T-helper 1 cell treated with Interleukin-12 subunit alpha and Interleukin-12 subunit beta and Interleukin-4 antibody, amounts not matched to agents 30 μg/mL and 1 μg/mL, for 36 hours (primary cell): ENCODE measurements at regions not wholly inside any gene's neighbourhood (a gene's known extent, or its start where the extent isn't known, plus 50 kb on each side); places are given as distances from the start of the nearest gene placed in this dataset.

ENCODE experiments used
- H3K27ac Mint-ChIP-seq: one replicate; pipeline ENCODE4 v1.8.0; 2021; ENCODE audit warnings: mild to moderate bottlenecking, mixed read lengths
- H3K27me3 Mint-ChIP-seq: one replicate; pipeline ENCODE4 v1.8.0; 2021; ENCODE audit warnings: low read depth, mixed read lengths
- H3K36me3 Mint-ChIP-seq: one replicate; pipeline ENCODE4 v1.8.0; 2021; ENCODE audit warnings: low read depth, mixed read lengths
- H3K4me1 Mint-ChIP-seq: one replicate; pipeline ENCODE4 v1.8.0; 2021; ENCODE audit warnings: low read depth, mixed read lengths
- H3K4me3 Mint-ChIP-seq: one replicate; pipeline ENCODE4 v1.8.0; 2021; ENCODE audit warnings: mild to moderate bottlenecking, moderate library complexity, mixed read lengths
- H3K9me3 Mint-ChIP-seq: one replicate; pipeline ENCODE4 v1.8.0; 2021; ENCODE audit warnings: mixed read lengths

GRCh38 chr13:29713839-29714238 lies 118.4 kb upstream of the SLC7A1 start:
- Mint-ChIP-seq H3K4me1 (peaks cover 5% of the 10 kb centered on the region), H3K27me3 (peaks cover 21% of the 10 kb centered on the region), H3K36me3 (no peaks in the 10 kb centered on the region), H3K27ac (no peak overlapping the region), H3K9me3 (peaks cover 3% of the 10 kb centered on the region), H3K4me3 (no peak overlapping the region)

DNA sequence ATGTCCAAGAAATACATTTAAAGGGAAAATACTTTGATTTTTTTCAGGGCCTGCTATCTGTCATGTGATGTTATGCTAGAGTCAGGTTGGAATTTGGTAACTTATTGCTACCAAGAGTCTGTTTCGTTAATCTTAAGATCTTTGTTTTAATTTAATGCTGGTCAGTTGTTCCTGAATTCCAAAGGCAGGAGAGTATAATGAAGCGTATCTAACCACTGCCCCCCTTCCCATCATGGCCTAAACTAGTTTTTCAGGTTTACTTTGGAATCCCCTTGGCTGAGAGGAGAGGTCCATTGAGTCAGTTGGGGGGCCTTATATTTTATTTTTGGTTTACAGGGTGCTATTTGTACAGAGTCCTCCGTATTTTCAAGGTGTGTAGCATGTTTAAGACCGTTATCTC lies 116.3 kb upstream of the SLC7A1 start:
- peaks cover 21% of the 10 kb centered on the region for H3K27me3 Mint-ChIP-seq
- H3K9me3 Mint-ChIP-seq, result peaks cover 3% of the 10 kb centered on the region
- H3K27ac Mint-ChIP-seq, result no peak overlapping the region
- no peak overlapping the region for H3K4me3 Mint-ChIP-seq
- H3K4me1 Mint-ChIP-seq, result peaks cover 3% of the 10 kb centered on the region
- no peaks in the 10 kb centered on the region for H3K36me3 Mint-ChIP-seq

DNA sequence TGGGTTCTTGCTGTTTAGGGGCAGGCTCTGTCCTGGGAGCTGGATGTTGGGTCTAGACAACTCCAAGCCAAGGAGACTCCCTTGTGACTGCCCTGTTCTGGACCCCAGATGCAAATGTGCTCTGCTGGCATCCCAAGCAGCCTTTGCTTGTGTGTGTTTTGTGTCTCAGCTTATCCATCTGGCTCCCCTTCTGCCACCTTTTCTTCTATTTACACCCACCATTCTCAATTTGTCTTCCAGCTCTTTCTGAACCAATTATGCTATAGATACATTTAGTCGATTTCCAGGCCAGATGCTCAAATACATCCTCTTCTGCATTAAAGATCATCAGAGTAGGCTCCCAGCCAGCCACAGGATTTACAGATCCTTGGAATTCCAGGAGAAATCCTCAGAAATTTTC lies 115.0 kb upstream of the SLC7A1 start:
- Mint-ChIP-seq H3K4me3 (no peak overlapping the region), H3K27ac (no peak overlapping the region), H3K4me1 (no peaks in the 10 kb centered on the region), H3K36me3 (no peaks in the 10 kb centered on the region), H3K9me3 (peaks cover 3% of the 10 kb centered on the region), H3K27me3 (peaks cover 15% of the 10 kb centered on the region)

DNA sequence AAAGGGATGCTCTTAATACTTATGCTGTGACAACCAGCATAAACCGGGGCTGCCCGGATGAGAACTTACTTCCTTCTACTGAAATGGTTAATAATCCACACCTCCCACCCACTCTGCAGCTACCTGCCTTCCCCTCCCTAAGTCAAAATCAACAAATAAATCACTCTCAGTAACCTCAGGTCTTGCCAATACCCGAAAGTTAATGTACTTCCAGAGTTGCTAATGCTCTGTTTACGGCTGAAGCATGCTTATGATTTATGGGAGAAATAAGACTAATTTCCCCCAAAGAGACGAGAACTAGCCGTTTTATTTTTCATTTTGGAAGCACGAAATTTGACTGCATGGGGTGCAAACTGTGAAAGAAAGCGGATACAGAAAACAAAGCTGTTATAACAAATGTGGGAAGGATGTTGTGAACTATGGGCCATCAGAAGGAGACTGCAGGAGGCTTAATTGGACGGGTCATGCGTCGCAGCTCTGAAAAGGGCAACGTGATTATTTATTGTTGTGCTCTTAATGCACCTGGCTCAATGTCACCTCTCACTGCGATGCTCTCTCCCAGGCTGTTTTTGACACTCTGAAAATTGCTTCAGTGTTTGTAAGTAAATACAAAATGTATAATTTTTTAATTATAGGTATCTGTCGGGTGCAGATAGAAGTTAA lies 114.0 kb upstream of the SLC7A1 start:
- Mint-ChIP-seq H3K4me3 (no peak overlapping the region), H3K4me1 (no peaks in the 10 kb centered on the region), H3K27ac (no peak overlapping the region), H3K36me3 (no peaks in the 10 kb centered on the region), H3K27me3 (peaks cover 15% of the 10 kb centered on the region), H3K9me3 (peaks cover 3% of the 10 kb centered on the region)

GRCh38 chr13:29707876-29708543 lies 112.5 kb upstream of the SLC7A1 start:
- H3K9me3 Mint-ChIP-seq, result peaks cover 3% of the 10 kb centered on the region
- H3K4me1 Mint-ChIP-seq, result no peaks in the 10 kb centered on the region
- H3K36me3 Mint-ChIP-seq, result no peaks in the 10 kb centered on the region
- no peak overlapping the region for H3K4me3 Mint-ChIP-seq
- no peak overlapping the region for H3K27ac Mint-ChIP-seq
- H3K27me3 Mint-ChIP-seq, result peaks cover 28% of the 10 kb centered on the region

DNA sequence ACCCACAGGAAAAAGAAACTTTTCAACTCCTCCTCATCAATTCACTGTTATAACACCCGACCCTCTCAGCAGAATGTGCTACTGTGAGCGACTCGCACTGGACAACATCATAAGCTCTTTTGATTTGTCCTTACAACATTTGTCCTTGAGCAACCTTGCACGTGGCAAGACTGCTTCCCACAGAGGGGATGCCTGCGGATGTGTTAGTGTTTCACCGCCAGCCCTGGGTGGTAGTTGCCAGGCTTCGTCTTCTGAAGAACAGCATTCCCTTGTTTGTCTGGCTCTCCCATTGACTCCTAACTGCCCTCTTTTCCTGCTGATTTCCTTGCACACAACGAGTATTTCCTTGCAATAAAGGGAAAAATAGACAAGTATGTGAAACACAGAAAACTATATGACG lies 111.4 kb upstream of the SLC7A1 start:
- no peak overlapping the region for H3K27ac Mint-ChIP-seq
- no peaks in the 10 kb centered on the region for H3K4me1 Mint-ChIP-seq
- H3K9me3 Mint-ChIP-seq, result no peaks in the 10 kb centered on the region
- H3K4me3 Mint-ChIP-seq, result no peak overlapping the region
- no peaks in the 10 kb centered on the region for H3K36me3 Mint-ChIP-seq
- H3K27me3 Mint-ChIP-seq, result peaks cover 29% of the 10 kb centered on the region

- Mint-ChIP-seq H3K36me3 (no peaks in the 10 kb centered on the region), H3K27ac (no peak overlapping the region), H3K4me3 (no peak overlapping the region)
These were observed 109.2 kb upstream of the SLC7A1 start for GRCh38 chr13:29704648-29705047.

DNA sequence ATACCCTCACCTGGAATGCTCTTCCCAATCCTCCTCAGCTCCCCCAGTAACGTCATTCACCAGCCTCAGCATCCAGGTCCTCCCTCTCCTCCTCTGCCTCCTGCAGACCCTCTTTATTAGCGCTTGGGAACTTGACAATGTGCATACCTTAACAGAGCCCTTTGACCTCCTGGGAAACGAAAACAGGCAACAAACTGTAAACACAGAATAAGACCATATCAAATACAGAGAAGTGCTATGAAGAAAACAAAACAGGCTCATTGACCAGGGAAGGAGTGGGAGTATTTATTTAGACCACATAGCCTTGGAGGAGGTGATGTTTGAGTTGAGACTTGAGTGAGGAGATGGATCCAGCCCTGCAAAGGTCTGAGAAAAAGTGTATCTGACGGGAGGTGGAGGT lies 107.9 kb upstream of the SLC7A1 start:
- no peaks in the 10 kb centered on the region for H3K9me3 Mint-ChIP-seq
- no peaks in the 10 kb centered on the region for H3K4me1 Mint-ChIP-seq
- peaks cover 46% of the 10 kb centered on the region for H3K27me3 Mint-ChIP-seq
- no peak overlapping the region for H3K27ac Mint-ChIP-seq
- H3K4me3 Mint-ChIP-seq, result no peak overlapping the region
- H3K36me3 Mint-ChIP-seq, result no peaks in the 10 kb centered on the region

More at GRCh38 chr13:29704648-29705047, 109.2 kb upstream of the SLC7A1 start:
- Mint-ChIP-seq H3K9me3 (no peaks in the 10 kb centered on the region), H3K4me1 (no peaks in the 10 kb centered on the region), H3K27me3 (peaks cover 45% of the 10 kb centered on the region)

GRCh38 chr13:29702912-29703351 lies 107.4 kb upstream of the SLC7A1 start:
- no peaks in the 10 kb centered on the region for H3K4me1 Mint-ChIP-seq
- H3K27ac Mint-ChIP-seq, result no peak overlapping the region
- no peak overlapping the region for H3K4me3 Mint-ChIP-seq
- peaks cover 44% of the 10 kb centered on the region for H3K27me3 Mint-ChIP-seq
- H3K9me3 Mint-ChIP-seq, result no peaks in the 10 kb centered on the region
- H3K36me3 Mint-ChIP-seq, result no peaks in the 10 kb centered on the region

DNA sequence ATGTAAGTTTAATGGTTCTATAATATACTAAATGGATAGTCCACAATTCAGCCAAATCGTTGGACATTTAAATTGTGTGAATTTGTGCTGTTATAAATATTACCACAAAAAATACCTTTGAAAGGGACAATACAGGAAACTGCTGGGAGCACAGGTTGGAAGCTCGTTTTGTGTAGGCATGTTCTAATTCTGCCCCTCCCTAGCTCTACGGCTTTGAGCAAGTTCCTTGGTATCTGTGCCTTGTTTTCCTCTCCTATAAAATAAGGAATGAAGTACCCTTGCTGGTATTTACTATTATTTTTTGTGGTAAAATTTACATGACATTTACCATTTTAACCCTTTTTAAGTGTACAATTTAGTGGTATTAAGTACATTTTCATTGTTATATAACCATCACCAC lies 102.6 kb upstream of the SLC7A1 start:
- H3K27ac Mint-ChIP-seq, result no peak overlapping the region
- H3K4me1 Mint-ChIP-seq, result no peaks in the 10 kb centered on the region
- no peaks in the 10 kb centered on the region for H3K9me3 Mint-ChIP-seq
- no peaks in the 10 kb centered on the region for H3K36me3 Mint-ChIP-seq
- H3K4me3 Mint-ChIP-seq, result no peak overlapping the region
- H3K27me3 Mint-ChIP-seq, result peaks cover 39% of the 10 kb centered on the region

DNA sequence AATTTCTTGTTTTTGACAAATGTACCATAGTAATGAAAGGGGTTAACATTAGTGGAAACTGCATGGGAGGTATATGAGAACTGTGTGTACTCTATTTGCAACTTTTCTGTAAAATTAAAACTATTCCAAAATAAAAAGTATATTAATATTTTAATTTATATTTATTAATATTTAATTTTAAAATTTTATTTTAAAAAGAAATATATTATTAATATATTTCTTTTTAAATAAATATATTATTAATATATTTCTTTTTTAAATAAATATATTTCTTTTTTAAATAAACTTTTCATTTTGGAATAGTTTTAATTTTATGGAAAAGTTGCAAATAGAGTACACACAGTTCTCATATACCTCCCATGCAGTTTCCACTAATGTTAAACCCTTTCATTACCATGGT lies 101.1 kb upstream of the SLC7A1 start:
- peaks cover 34% of the 10 kb centered on the region for H3K27me3 Mint-ChIP-seq
- no peak overlapping the region for H3K4me3 Mint-ChIP-seq
- no peak overlapping the region for H3K27ac Mint-ChIP-seq
- H3K9me3 Mint-ChIP-seq, result no peaks in the 10 kb centered on the region
- no peaks in the 10 kb centered on the region for H3K4me1 Mint-ChIP-seq
- H3K36me3 Mint-ChIP-seq, result no peaks in the 10 kb centered on the region

DNA sequence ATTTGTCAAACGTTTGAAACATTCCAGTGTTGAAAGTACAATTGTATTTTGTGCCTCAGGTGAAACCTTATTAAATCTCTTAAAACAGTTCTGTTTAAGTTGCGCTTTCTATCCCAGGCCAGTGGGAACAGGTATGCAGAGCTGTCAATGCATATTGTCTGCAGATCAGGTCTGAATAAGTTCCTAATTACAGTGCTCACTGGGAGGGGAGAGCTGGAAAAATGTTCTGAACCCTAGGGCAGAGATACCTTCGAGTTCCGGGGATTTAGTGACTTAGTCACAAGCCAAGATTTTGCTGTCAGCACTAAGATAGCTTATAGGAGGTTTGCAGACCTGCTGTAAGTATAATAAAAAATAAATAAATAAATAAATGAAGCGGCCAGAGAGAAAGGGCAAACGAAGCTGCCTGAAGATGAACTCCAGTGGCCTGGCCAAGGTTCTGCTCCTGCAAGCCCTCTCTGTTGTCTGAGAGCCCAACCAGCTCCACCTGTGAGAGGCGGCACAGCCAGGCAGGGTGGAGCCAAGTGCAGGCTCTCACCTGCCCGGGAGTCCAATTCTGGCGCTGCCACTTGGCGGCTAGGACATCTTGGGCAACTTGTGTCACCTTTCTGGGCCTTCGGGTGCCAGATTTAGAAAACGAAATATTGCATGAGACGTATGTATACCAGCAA lies 97.9 kb upstream of the SLC7A1 start:
- Mint-ChIP-seq H3K9me3 (no peaks in the 10 kb centered on the region), H3K4me1 (no peaks in the 10 kb centered on the region), H3K36me3 (no peaks in the 10 kb centered on the region), H3K4me3 (no peak overlapping the region), H3K27me3 (peaks cover 27% of the 10 kb centered on the region), H3K27ac (no peak overlapping the region)

DNA sequence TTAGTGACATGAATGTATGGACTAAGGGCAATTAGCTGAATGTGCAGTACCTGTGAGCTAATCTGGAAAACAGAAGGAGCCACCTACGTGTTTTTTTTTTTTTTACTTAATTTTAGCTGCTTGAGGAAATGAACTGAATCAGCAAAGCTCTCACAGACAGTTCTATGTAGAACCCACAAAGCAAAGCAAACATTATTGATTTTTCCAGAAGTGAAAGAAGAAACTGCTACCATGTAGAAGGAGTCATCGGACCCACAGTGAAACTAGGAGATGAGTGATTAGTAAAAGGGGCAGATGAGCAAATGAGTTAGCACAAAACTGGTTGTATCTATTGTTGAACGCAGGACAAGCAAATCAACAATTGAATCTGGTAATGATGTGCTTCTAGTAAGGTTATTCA lies 94.1 kb upstream of the SLC7A1 start:
- no peaks in the 10 kb centered on the region for H3K36me3 Mint-ChIP-seq
- no peaks in the 10 kb centered on the region for H3K4me1 Mint-ChIP-seq
- H3K9me3 Mint-ChIP-seq, result no peaks in the 10 kb centered on the region
- H3K27me3 Mint-ChIP-seq, result peaks cover 19% of the 10 kb centered on the region
- H3K27ac Mint-ChIP-seq, result no peak overlapping the region
- H3K4me3 Mint-ChIP-seq, result no peak overlapping the region

DNA sequence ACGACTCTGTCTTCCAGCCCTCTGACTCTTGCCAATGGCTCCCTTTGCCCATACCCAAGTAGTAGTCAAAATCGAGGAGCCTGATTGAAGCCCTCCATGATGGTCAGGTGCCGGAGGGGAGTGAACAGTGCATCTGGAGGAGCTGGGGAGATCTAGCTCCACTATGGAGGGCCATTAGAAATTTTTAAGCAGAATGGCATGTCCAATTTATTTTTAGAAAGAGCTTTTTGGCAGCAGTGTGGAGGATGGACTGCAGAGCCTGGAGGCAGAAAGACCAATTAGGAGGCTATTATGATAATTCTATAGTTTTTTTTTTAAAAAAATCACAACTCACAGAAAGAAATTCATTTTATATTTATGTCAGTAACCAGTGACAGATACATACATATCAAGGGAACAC lies 92.7 kb upstream of the SLC7A1 start:
- H3K9me3 Mint-ChIP-seq, result no peaks in the 10 kb centered on the region
- H3K4me1 Mint-ChIP-seq, result no peaks in the 10 kb centered on the region
- H3K36me3 Mint-ChIP-seq, result no peaks in the 10 kb centered on the region
- H3K27ac Mint-ChIP-seq, result no peak overlapping the region
- H3K27me3 Mint-ChIP-seq, result peaks cover 19% of the 10 kb centered on the region
- H3K4me3 Mint-ChIP-seq, result no peak overlapping the region

- Mint-ChIP-seq H3K27me3 (peaks cover 8% of the 10 kb centered on the region), H3K4me1 (no peaks in the 10 kb centered on the region), H3K4me3 (no peak overlapping the region), H3K27ac (no peak overlapping the region), H3K9me3 (no peaks in the 10 kb centered on the region), H3K36me3 (no peaks in the 10 kb centered on the region)
These were observed 89.0 kb upstream of the SLC7A1 start for GRCh38 chr13:29684441-29684840.
